ENCODE measurements at regions not wholly inside any gene's neighbourhood (a gene's known extent, or its start where the extent isn't known, plus 50 kb on each side); places are given as distances from the start of the nearest gene placed in this dataset.
"Not testable (repeated sequence)": the region's sequence is repeated elsewhere in the genome, so short reads cannot be mapped to it uniquely, and the experiment has no call there.

DNA sequence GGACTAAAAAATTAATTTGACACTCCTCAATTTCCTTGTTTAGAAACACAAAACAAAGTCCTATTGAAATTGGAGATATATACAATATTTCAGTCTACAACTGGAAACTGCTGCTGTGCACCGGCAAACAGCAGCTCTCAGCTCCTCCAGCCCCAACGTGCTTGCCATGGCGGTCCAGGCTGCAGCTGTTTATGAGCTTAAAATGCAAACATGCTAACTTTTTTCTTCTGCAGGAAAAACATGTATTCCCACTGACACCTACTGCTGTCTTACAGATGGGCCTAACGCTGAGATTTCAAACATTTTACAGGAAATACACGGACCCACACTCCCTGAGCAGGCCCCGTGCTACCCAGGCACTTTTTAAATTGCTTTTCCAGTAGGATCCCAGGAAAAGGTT lies 195.5 kb downstream of the BCL11A start:
- no peak for DNase-seq (ENCODE audit: low read depth in 3 of 3)

DNA sequence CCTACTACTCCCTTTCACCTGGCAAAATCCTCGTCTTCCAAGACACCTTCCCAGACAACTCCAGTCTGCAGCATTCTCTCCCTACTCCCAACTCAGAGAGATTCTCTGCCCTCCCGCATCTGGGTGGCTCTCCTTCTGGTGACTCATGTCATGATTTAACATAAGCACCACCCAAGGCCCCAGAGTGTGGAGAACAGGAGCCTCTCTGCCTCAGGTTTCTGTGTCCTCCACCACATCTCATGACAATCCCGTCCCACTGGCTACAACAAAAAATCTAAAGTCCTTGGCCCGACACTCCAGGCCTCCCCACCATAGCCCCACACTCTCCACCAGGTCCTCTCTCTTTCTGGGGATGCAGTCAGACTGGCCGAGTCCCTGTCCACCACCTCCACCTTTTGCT lies 197.1 kb downstream of the BCL11A start:
- no peak for DNase-seq (ENCODE audit: low read depth in 3 of 3)

DNA sequence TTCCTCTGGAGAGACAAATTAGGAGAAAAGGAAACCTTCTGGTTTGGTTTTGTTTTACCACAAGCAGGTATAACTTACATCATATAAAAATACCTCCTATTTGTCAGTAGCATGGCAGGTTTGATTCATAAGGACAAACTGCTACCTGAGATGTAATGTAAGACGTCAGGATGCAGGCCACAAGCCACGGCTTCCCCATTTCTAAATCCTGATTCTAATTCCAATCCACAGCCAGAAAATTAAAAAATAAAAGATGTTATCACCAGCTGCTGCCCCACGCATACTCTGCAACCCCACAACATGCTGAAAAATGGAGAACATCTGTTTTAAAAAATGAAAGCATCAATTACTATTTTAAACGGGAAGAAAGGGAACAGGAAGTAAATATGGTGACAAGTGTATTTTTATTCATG lies 197.6 kb downstream of the BCL11A start:
- no peak for DNase-seq (ENCODE audit: low read depth in 3 of 3)

DNA sequence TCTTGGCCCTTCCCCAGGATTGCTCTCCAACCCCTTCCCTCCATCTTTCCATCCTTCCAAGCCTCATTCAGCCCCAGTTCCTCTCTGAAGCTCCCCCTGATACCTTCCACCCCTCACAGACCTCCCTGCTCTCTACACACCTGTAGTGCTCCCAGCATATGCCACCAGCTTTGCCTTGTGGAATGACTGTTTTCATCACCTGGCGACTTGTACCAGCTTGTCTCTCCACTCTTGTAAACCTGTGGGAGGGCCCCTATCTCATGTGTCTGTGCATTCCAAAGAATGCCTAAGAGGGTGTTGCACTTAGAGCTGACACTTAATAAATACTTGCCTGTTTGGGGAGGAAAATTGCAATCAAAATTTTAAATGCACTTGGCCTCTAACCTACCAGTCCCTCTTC lies 198.7 kb downstream of the BCL11A start:
- no peak for DNase-seq (ENCODE audit: low read depth in 3 of 3)

DNA sequence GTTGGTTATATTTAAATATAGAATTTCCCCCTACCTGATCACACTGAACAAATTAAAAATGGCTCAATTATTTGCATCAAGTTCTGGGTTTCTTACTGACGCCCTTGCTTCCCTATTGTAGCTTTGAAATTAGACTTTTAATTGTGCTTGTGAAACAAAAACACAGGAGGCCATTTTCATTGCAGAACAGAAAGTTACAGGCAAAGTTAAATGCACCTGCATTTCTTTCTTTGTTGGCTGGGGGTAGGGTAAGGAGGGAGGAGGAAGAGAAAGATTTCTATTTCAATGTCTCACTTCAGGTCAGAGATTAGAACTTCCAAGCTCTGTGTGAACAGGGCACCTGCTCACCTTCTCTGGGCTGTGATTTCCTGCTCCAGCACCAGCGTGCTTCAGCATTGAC lies 199.6 kb downstream of the BCL11A start:
- DNase-seq (ENCODE audit: low read depth in 3 of 3): no peak

DNA sequence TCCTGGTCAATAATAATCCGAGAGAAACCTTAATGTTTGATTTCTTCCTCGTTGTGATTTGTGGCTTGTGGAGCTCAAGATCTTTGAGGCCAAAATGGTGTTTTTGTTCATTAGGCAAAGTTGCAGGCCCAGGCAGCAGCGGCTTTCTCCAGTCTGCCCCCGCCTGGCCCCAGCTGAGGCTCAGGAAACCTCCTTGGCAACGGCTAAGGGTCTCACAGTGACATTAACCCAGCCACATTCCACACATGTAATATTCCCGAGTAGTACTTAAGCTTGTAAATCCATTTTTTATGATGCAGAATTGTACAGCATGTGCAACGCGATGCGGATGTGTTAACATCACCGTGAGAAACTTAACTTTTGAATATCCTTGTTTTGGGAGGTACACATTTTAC lies 200.1 kb downstream of the BCL11A start:
- no peak for DNase-seq (ENCODE audit: low read depth in 3 of 3)

DNA sequence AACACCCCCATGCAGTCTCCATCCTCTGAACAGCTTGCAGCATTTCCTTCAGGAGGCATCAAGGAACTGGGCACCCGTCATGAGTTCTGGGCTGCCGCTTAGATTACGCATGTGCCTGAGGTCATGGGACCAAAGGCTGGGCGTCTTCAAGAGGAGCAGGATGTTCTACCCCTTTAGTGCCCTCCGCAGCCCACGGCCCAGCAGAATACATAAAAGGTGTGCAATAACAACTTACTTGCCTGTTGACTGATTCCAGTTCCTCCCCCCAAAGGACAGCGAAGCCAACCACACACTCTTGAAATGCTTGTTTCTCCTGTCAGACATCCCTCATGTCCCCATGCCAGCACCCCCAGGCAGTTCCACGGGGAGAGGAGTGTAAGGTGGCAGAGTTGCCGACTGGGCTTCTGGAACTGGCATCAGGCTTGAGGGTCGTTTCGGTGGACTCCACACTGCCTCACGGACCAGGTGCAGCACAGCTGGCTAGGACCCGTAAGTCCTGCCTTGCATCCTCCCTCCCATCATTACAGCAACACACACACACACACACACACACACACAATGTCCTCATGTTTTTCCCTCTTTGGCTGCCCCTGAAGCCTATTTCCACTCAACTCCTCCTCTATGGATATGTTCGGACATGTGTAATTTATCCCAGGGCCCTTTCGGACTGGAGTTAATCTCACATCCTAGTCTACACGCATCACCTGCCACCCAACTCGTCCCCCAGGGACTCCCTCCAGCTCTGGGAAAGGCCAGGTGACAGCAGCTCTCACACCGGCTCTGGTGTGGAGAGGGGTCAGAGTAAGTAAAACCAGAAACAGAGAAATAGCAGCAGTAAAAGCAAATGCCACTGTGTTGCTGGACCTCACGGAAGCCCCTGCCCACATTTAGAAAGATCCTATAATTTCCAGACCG lies 200.7 kb downstream of the BCL11A start:
- DNase-seq (ENCODE audit: low read depth in 3 of 3): no peak

DNA sequence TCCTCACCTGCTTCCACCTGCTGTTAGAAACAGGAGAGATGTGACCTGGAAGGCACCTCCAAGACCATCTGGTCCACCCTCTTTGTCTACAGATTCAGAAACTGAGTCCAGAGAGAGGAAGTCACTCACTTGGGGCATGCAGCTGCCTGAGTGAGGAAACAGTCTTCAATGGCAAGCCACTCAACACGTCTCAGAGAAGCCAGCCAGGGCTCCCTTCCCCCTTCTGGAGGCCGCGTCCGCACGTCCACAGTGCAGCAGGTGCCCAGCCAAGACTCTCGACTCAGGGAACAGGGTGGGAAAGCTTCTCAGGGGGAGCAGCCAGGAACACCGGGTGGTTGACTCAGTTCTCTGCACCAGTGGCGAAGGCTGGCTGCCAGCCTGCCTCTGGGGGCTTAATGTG lies 201.7 kb downstream of the BCL11A start:
- no peak for DNase-seq (ENCODE audit: low read depth in 3 of 3)

DNA sequence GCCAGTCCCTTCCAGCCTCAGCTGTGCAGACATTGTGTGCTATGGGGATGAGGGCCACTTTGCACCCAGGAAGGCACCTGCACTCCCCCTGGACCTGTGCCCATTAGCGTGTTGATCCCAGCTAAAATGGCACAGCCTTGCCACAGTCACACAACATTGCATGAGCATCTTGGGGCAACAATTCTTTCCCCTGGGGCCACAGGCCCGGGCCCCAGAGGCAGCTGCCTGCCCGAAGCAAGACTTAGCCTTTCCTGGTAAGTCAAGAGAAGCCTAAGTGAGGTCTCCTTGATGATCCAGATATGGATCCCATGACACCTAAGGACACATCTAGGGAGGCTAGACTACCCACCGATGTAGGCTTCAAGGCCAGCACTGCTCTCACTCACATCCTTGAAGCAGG lies 202.1 kb downstream of the BCL11A start:
- DNase-seq (ENCODE audit: low read depth in 3 of 3): no peak

DNA sequence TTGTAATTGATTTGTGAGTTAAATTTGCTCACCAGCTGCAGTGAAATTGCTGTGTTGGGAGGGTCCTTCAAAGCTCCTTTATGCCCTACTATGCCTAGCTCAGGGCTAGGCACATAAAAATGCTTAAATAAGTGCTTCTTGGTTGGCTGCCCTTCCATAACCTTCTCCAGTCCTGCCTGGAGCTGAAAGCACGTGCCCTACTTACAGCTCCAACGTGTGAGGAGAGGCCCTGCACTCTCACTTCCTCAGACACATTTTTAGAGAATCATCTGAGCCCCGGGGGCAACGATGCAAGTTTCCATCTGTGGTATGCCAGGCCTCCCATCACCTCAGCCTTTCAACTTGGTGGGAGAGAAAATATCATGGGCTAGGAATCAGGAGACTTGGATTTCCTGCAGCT lies 202.7 kb downstream of the BCL11A start:
- DNase-seq (ENCODE audit: low read depth in 3 of 3): no peak

DNA sequence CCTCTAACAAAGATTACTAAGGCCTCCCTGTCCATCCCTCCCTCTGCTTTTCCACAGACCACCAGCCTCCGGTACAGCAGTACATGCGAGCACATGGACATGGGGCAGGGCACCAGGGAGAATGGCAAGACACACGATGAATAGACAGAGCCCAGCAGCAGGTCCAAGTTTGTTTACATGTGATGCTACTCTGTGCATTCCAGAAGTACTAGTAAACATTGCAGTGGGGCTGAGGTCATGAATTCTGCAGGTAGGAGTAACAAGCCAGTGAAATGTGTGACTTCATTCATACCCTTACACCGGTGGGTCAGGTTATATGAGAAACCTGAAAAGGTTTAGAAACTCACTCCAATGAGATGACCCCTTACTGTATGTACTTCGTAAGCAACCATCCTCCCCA lies 205.7 kb downstream of the BCL11A start:
- no peak for DNase-seq (ENCODE audit: low read depth in 3 of 3)

DNA sequence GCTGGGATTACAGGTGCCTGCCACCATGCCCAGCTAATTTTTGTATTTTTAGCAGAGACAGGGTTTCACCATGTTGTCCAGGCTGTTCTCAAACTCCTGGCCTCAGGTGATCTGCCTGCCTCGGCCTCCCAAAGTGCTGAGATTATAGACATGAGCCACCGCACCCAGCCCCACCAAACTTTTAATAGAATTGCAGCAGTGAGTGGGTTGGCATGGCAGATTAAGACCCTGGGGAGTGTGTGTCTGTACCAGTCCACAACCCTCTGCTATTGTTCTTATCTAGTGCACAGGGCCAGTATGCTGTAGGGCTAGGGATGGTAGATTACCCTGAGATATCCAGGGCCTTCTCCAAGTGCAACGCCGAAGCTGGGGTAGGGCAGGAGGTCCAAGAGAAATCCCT lies 211.0 kb downstream of the BCL11A start:
- not testable (repeated sequence) for DNase-seq (ENCODE audit: low read depth in 3 of 3)

DNA sequence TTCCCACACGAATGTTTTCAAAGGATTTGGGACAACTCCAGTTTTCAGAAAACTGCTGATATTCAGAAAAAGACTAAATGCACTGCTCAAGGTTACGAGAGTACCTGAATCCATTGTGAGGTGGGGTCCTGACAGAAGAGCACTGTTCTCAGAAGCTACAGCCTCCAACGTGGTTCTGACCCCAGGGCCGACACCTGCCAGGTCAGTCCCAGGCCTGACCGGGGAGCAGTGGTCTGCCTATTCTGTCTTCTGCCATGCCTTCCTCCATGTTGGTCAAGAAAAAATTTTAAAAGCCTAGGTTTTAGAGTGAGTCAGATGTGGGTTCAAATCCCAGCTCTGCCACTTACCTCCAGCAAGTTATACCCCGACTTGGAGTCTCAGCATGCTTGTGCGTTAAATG lies 212.3 kb downstream of the BCL11A start:
- no peak for DNase-seq (ENCODE audit: low read depth in 3 of 3)

DNA sequence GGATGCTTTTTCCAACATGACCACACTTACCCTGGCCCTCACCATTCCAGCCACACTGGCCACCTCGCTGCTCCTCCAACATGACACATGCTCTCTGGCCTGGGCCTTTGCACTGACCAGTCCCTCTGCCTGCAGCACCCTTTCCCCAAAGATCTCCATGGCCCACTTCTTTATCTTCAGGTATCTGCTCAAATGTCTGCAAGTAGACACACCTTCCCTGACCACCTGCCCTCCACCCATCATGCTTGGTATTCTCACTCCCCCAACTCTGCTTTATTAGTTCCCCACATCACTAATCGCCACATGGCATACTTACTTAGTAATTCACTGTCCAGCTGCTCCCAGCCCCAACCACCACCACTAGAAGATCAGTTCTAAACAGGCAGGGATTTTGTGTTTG lies 214.2 kb downstream of the BCL11A start:
- no peak for DNase-seq (ENCODE audit: low read depth in 3 of 3)

DNA sequence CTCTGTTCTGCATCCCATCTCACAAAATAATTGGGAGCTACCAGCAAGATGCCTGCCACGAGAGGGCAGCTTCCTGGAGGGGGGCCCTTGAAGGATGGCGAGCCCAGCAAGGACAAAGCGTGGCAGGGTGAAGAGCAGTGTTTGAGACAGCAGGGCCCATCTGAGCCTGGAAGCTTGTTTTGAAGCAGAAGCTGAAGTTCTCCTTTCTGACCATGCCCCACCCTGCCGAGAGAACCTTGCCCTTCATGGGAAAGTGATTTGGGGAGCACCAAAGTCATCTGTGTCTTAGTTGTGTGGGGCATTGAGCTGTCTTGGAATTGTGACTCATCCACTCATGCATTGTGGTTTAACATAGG lies 216.3 kb downstream of the BCL11A start:
- DNase-seq (ENCODE audit: low read depth in 3 of 3): no peak

DNA sequence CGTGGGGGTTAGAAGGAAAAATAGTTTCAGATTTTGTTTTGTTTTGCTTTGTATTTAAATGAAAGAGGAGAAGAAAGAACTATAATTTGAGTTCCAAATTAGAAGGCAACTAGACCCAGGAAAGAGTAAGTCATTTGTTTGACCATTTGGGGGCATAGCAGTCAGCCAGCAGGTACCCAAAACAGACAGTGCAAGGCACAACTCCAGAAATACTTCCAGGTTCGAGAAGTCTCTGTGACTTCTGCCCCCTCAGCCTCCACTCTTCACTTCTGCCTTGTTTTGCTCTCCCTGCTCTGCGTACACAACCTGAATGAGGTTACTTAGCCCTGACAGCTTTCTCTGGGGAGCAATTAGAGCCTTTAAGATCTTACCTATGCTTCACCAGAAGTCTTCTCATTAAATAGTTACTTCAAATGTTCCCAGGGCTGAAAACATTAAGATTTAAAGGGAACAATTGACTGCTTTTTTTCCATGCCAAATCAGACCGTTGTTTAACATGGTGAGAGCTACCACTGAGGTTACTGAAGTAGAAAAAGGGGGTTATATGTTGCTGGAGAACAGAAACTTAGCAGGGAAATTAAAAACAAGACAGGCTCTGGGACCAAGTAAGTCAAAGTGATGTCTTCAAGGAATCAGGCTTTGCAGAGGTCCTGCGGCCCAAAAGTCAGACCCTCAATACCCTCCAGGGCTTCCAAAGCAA lies 216.9 kb downstream of the BCL11A start:
- DNase-seq (ENCODE audit: low read depth in 3 of 3): no peak

DNA sequence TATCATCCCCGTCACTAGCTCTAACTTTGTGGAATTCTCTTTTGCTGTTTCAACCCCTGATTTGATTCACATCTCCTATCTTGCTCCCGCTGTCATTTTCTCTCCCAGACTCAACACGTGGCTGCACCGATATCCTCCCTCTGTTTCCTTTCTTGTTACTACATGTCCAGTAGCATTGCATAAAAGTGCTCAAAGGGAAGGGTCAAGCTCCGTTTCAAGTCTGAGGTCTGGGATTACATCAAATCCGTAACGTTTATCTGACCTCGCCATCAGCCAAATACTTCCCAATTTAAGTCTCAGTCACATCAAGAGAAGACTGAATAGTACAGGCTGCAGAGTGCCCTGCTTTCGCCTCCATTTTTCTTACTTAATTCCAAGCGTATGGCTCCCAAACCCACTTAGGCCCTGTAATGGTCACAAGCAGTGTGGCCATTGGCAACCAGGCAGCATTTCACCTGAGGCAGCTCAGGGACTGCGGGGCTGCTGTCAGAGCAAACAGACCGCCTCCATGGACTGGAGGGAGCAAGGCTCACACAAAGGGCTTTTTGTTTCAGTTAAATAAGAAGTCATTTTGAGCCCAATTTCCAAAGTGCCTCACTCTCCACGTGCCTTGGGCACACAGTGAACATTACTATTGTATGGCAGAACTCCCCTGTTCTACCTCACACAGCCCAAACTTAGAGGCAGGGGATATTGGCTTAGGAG lies 217.8 kb downstream of the BCL11A start:
- DNase-seq (ENCODE audit: low read depth in 3 of 3): no peak

DNA sequence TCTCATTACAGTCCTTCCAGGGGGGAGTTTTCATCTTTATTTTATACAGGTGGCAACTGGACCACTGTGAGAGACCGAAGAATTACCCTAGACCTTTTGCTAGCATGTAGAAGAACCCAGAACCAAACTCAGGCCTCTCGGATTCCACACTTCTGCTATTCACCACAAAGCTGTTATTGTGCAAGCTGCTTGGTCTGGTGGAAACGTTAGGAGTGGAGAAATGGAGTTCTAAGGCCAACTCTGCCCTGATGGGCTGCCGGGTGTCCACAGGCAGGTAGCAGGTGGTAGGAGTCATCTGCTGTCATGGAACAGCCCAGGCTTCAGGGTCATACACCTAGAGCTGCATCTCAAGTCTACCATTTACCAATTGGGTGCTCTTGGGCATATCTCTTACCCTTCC lies 218.8 kb downstream of the BCL11A start:
- no peak for DNase-seq (ENCODE audit: low read depth in 3 of 3)

DNA sequence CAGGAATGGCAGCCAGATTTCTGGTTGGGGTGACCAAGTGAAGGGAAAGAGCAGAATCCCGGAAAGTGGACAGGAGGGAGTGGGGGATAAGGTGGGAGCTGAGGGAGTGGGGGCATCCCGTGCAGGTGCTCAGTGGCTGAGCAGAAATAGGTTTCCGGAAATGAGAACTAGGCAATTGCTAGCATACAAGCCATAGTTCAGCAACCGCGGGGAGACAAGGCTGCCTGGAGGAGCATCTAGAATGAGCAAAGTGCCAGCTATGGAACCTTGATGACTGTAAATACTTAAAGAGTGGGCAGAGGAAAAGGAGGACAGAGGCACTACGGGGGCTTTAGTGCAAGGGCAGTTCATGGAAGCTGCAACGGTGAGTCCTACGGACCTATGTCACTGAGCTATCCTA lies 220.2 kb downstream of the BCL11A start:
- no peak for DNase-seq (ENCODE audit: low read depth in 3 of 3)

DNA sequence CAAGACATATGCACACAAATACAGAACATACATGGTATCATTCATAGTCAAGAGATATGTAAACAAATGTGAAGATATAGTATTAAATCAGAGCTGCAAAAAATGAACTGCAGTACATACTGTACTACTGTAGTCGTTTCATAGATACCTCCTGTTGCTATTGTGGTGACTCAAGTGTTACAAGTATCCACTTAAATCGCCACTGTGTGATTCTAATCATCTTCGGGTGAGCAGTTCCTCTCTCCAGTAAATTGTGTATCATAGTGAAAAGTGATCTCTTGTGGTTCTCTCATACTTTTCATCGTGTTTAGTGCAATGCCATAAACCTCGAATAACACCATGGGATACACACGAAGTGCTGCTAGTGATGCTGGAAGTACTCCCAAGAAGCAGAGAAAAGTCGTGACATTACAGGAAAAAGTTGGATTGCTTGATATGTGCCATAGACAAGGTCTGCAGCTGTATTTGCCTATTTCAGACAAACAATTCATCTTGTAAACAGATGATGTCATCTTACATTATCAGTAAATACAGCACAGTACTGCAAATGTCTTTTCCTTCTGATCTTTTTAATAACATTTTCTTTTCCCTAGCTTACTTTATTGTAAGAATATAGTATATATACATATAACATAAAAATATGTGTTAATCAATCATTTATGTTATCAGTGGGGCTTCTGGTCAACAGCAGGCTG lies 222.2 kb downstream of the BCL11A start:
- no peak for DNase-seq (ENCODE audit: low read depth in 3 of 3)

DNA sequence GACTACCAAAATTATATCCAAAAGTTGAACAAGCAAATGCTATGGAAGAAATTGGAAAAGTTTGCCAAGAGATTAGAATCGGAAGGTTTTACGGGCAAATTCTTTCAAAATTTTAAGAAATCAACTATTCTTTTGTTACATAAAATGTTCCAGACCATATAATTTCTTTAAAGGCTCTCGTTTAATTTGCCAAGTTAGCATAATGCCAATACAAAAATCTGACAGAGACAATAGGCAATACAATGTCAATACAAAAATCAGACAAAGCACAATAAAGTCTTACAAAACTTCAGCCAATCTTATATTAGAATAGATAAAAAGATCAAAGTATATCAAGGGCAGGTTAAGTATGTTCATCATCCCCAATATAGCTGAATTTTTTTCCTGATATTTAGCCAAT lies 224.2 kb downstream of the BCL11A start:
- DNase-seq (ENCODE audit: low read depth in 3 of 3): no peak

DNA sequence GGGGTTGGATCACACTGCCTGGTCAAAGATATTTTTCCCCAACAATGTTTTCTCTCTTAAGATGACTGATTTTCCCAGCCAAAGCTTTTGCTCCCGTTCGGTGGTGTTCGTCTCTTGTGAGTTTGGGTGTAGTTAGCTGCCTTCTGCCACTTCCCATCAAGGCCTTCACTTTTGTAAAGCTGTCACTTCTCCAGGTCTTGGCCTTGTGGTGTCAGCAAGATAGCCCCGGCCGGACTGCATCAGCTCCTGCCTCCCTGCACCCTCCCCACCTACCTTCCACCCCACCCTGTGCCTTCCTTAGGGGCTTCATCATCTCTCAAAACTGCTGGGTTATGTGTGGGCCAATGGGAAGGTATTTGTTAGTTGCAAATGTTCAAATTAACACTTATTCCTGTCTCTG lies 228.9 kb downstream of the BCL11A start:
- no peak for DNase-seq (ENCODE audit: low read depth in 3 of 3)

Measured in stimulated activated CD4-positive, alpha-beta T cell treated with anti-CD3 and anti-CD28 coated beads, TNF-alpha, amount 100 ng/mL, for 4 hours (primary cell).